Smooth muscle cell (in vitro differentiated cells): ENCODE measurements at regions not wholly inside any gene's neighbourhood (a gene's known extent, or its start where the extent isn't known, plus 50 kb on each side); places are given as distances from the start of the nearest gene placed in this dataset.

Source experiments
- DNase-seq: peaks from one replicate; lab custom pipeline; 2025; ENCODE audit not compliant: unreplicated experiment; lab: John Stamatoyannopoulos, UW
- H2AFZ ChIP-seq: fragments of 200-600 bp; sonication (generic); 2 replicates; pipeline ENCODE4 v1.6.0; 2016; ENCODE audit warnings: antibody characterized with exemption, low read depth, mild to moderate bottlenecking
- H3F3A ChIP-seq: fragments of 200-600 bp; sonication (generic); 2 replicates; pipeline ENCODE4 v1.6.0; 2017; ENCODE audit warnings: antibody characterized with exemption, low read depth
- H3K27ac ChIP-seq: fragments of 200-600 bp; sonication (generic); 2 replicates; pipeline ENCODE4 v1.5.1; 2016; ENCODE audit warnings: low read depth, mild to moderate bottlenecking
- H3K27me3 ChIP-seq: fragments of 200-600 bp; sonication (generic); 2 replicates; pipeline ENCODE4 v1.6.1; 2016; ENCODE audit warnings: low read depth, mild to moderate bottlenecking
- H3K36me3 ChIP-seq: fragments of 200-600 bp; sonication (generic); 2 replicates; pipeline ENCODE4 v1.5.1; 2016; ENCODE audit warnings: low read depth
- H3K4me1 ChIP-seq: fragments of 200-600 bp; sonication (generic); 2 replicates; pipeline ENCODE4 v1.5.1; 2016; ENCODE audit warnings: low read depth
- H3K4me2 ChIP-seq: fragments of 200-600 bp; sonication (generic); 2 replicates; pipeline ENCODE4 v1.6.0; 2016; ENCODE audit warnings: mild to moderate bottlenecking
- H3K4me3 ChIP-seq: fragments of 200-600 bp; sonication (generic); 2 replicates; pipeline ENCODE4 v1.5.1; 2016; ENCODE audit warnings: mild to moderate bottlenecking
- H3K79me2 ChIP-seq: fragments of 200-600 bp; sonication (generic); 2 replicates; pipeline ENCODE4 v1.6.0; 2016; ENCODE audit warnings: low read depth, mild to moderate bottlenecking
- H3K9ac ChIP-seq: fragments of 200-600 bp; sonication (generic); 2 replicates; pipeline ENCODE4 v1.6.0; 2016; ENCODE audit warnings: low read depth
- H3K9me3 ChIP-seq: fragments of 200-600 bp; sonication (generic); replicated peaks from 2 replicates; pipeline ENCODE4 v1.5.1; 2016; ENCODE audit warnings: low read depth
- H4K20me1 ChIP-seq: fragments of 200-600 bp; sonication (generic); 2 replicates; pipeline ENCODE4 v1.6.0; 2016; ENCODE audit warnings: low read depth
- WGBS: methylation state at CpG from one replicate; pipeline ENCODE4 v1.1.7; 2016; ENCODE audit warnings: low lambda C conversion rate; 5-methylcytosine and 5-hydroxymethylcytosine counted together
- TF ChIP-seq, protein P1 (sequence below): fragments of 200-600 bp; sonication (generic); IDR thresholded peaks from 2 replicates; pipeline ENCODE4 v1.5.1; 2017; ENCODE audit warnings: borderline replicate concordance, mild to moderate bottlenecking, antibody characterized with exemption; ENCODE audit not compliant: insufficient read depth, poor library complexity, severe bottlenecking

GRCh38 chr3:124514683-124515082 lies 215.6 kb upstream of the UMPS start:
- no peaks in the 10 kb centered on the region for H3F3A ChIP-seq
- no peaks in the 10 kb centered on the region for H3K9me3 ChIP-seq
- H3K4me2 ChIP-seq = no peak overlapping the region
- peaks cover 3% of the 10 kb centered on the region for H3K36me3 ChIP-seq
- H3K27ac ChIP-seq = no peak overlapping the region
- no peak overlapping the region for H2AFZ ChIP-seq
- DNase-seq = no peak
- TF ChIP-seq, protein P1, sequence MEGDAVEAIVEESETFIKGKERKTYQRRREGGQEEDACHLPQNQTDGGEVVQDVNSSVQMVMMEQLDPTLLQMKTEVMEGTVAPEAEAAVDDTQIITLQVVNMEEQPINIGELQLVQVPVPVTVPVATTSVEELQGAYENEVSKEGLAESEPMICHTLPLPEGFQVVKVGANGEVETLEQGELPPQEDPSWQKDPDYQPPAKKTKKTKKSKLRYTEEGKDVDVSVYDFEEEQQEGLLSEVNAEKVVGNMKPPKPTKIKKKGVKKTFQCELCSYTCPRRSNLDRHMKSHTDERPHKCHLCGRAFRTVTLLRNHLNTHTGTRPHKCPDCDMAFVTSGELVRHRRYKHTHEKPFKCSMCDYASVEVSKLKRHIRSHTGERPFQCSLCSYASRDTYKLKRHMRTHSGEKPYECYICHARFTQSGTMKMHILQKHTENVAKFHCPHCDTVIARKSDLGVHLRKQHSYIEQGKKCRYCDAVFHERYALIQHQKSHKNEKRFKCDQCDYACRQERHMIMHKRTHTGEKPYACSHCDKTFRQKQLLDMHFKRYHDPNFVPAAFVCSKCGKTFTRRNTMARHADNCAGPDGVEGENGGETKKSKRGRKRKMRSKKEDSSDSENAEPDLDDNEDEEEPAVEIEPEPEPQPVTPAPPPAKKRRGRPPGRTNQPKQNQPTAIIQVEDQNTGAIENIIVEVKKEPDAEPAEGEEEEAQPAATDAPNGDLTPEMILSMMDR = no peak
- H3K9ac ChIP-seq = no peak overlapping the region
- no peaks in the 10 kb centered on the region for H3K27me3 ChIP-seq
- no peaks in the 10 kb centered on the region for H4K20me1 ChIP-seq
- no peak overlapping the region for H3K4me3 ChIP-seq
- no peaks in the 10 kb centered on the region for H3K79me2 ChIP-seq
- no peaks in the 10 kb centered on the region for H3K4me1 ChIP-seq
- WGBS = 82% methylated on average over 2 of the region's 2 CpGs

DNA sequence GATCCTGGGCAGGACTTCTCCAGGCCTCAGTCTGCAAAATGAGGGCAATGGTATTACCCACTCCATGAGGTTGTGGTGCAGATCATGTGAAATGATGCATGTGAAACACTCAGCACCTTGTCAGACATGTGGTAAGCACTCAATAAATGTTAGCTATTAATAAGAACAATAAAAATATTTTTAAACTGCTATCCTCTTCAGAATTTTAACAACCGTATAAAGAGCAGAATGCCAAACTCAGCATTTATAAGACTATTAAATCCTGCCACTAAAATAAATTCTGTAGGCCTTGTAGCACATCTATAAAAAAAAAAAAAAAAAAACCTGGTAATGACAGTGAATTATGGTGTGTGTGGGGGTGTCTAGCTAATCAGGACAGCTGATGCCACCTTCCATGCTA lies 213.9 kb upstream of the UMPS start:
- no peaks in the 10 kb centered on the region for H3K79me2 ChIP-seq
- no peaks in the 10 kb centered on the region for H3F3A ChIP-seq
- no peak overlapping the region for H3K4me3 ChIP-seq
- WGBS = 89% methylated on average over 1 of the region's 1 CpG
- peaks cover 3% of the 10 kb centered on the region for H3K36me3 ChIP-seq
- H3K27me3 ChIP-seq = no peaks in the 10 kb centered on the region
- no peak overlapping the region for H3K4me2 ChIP-seq
- no peaks in the 10 kb centered on the region for H3K4me1 ChIP-seq
- no peaks in the 10 kb centered on the region for H3K9me3 ChIP-seq
- H4K20me1 ChIP-seq = no peaks in the 10 kb centered on the region
- TF ChIP-seq, protein P1 = no peak
- H3K9ac ChIP-seq = no peak overlapping the region
- DNase-seq = no peak
- H2AFZ ChIP-seq = no peak overlapping the region
- H3K27ac ChIP-seq = no peak overlapping the region

DNA sequence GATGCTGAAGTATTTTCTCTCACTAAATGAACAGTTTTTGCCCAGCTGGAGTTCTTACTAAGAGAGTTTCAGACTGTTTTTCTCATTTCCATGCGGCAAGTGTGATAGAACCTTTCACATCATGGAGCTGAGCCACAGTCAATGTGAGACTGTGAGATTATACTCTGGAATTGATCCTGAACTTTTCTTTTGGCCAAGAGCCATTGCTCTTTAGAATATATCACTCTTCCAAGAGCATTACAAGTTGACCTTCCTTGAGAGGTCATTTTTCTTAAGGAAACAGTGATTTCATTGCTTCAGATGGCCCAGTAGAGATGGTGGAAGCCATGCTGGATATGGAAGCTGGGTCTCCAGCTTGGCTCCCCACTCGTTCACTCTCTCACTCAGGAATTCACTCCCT lies 212.9 kb upstream of the UMPS start:
- no peaks in the 10 kb centered on the region for H3K4me1 ChIP-seq
- WGBS = 95% methylated on average over 2 of the region's 2 CpGs

GRCh38 chr3:124518350-124518749 lies 211.9 kb upstream of the UMPS start:
- Histone ChIP-seq H3K27me3 (no peaks in the 10 kb centered on the region), H3K4me1 (no peaks in the 10 kb centered on the region), H3K79me2 (no peaks in the 10 kb centered on the region), H3K27ac (no peak overlapping the region), H3K9ac (no peak overlapping the region), H3K4me3 (no peak overlapping the region), H3F3A (no peaks in the 10 kb centered on the region), H4K20me1 (no peaks in the 10 kb centered on the region), H3K4me2 (no peak overlapping the region), H3K9me3 (no peaks in the 10 kb centered on the region), H2AFZ (no peak overlapping the region), H3K36me3 (peaks cover 3% of the 10 kb centered on the region)
- TF ChIP-seq, protein P1 = no peak
- DNase-seq = no peak
- WGBS = 95% methylated on average over 11 of the region's 11 CpGs

More for the DNA sequence above, 212.9 kb upstream of the UMPS start:
- no peaks in the 10 kb centered on the region for H3K9me3 ChIP-seq
- H3K4me3 ChIP-seq = no peak overlapping the region
- DNase-seq = no peak
- H3K4me2 ChIP-seq = no peak overlapping the region
- H3K27me3 ChIP-seq = no peaks in the 10 kb centered on the region
- H3K27ac ChIP-seq = no peak overlapping the region
- no peaks in the 10 kb centered on the region for H4K20me1 ChIP-seq
- no peaks in the 10 kb centered on the region for H3F3A ChIP-seq
- H3K79me2 ChIP-seq = no peaks in the 10 kb centered on the region
- no peak overlapping the region for H2AFZ ChIP-seq
- TF ChIP-seq, protein P1 = no peak
- no peak overlapping the region for H3K9ac ChIP-seq
- H3K36me3 ChIP-seq = peaks cover 3% of the 10 kb centered on the region
